HG02610 (cell line): ENCODE measurements at regions not wholly inside any gene's neighbourhood (a gene's known extent, or its start where the extent isn't known, plus 50 kb on each side); places are given as distances from the start of the nearest gene placed in this dataset.

Experiments
- ATAC-seq: cut with Tn5 transposase; IDR thresholded peaks from one replicate; pipeline ENCODE4 v1.9.1; 2021; ENCODE audit warnings: mild to moderate bottlenecking, moderate library complexity; ENCODE audit not compliant: unreplicated experiment

DNA sequence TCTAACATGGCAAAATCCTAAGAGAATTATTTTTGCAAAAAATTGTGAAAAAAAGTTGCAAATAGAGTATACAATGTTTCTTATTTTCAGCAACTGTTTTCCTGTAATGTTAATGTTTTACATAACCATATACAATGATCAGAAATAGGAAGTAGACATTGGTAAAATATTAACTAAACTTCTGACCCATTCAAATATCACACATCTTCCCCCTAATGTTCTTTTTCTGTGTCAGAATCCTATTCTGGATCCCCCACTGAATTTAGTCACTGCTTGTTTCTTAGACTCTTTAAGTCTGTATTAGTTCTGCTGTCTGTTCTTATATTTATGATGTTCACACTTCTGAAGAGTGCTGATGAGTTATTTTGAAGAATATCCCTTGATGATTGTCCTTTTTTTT, 62.0 kb downstream of the HFE start:
- no peak for ATAC-seq

DNA sequence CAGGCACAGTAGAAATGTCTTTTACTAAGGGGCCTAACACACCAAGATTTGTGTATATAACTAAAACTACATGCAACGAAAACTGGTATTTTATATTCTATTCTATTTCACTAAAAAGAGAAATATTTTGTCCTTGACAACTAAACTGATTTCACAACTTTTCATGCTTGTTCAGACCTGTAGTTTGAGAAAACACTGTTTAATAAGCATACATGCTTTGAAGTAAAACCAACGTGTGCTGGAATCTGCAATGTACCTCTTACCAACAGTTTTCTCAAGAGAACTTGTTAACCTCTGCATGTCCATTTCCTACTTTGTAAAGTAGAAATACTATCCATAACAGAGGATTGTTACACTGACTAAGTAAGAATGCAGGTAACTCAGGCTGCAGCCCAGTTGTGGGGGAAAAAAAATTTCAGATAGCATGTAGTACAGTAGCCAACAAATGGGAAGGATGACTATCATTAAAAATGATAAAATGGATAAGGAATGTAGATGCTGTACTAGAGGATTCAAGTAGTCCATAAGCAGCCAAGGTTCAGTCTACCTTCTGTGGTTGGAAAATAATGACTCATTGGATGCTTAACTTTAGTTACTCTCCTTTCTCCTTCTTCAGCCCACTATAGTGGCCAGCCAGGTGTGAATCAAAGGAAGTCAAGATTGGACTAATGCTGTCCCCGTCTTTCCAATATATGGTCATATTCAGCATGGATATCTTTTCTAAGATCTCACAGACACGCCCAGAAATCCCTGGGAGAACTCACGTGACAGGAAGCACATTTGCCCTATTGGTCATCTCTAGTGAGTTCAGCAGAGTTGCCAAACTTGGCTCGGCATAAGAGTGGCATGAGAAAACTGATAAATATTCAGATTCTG, 65.2 kb downstream of the HFE start:
- no peak for ATAC-seq

DNA sequence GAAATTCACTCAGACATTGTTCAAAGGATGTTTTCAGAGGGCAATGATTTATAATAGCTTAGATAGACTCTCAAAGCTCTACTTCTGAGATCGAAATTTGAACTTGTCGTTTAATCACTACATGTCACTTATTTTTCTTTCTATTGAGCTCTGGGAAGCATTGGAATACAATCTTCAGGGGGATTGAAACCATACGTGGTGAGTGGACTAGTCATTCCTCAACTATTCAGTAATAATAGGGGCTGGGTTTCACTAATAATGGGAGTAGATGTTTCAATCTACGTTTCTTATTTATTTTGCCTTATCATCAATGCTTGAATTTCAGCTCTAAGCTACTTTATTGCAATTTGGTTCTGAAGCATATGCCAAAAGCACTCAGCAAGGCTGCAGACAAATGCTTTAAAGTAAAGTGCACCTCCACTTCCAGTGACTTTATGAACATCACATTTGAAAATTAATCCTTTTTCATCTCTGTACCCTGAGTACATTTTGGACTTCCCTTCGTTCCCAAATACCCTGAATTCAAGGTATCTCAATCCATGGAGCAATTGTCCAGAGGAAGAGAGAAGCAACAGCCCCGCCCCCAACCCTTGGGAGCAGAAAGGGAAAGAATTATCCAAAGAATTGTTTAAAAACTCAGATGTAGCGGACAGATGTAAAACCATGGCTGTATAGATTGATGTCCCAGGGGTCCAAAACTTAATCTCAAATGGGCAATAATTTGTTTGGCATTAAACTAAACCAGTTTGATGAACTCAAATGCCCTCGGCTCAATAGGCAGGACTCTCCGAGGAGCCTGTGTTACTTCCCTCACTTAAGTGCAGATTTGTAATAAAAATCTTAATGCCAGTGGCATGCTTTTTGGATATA, 68.1 kb downstream of the HFE start:
- ATAC-seq, result no peak

DNA sequence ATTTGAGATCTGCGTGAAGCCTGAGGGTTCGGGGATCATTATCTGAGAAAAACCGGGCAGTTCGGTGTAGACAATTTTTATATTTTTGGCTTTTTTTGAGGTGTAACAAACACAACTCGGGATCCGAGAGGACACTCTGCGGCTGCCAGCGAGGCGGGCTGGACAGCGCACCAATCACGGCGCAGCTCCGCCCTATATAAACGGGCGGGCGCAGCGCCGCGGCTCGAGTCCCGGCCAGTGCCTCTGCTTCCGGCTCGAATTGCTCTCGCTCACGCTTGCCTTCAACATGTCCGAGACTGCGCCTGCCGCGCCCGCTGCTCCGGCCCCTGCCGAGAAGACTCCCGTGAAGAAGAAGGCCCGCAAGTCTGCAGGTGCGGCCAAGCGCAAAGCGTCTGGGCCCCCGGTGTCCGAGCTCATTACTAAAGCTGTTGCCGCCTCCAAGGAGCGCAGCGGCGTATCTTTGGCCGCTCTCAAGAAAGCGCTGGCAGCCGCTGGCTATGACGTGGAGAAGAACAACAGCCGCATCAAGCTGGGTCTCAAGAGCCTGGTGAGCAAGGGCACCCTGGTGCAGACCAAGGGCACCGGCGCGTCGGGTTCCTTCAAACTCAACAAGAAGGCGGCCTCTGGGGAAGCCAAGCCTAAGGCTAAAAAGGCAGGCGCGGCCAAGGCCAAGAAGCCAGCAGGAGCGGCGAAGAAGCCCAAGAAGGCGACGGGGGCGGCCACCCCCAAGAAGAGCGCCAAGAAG, 69.0 kb downstream of the HFE start:
- ATAC-seq, result peak; percentile 55

DNA sequence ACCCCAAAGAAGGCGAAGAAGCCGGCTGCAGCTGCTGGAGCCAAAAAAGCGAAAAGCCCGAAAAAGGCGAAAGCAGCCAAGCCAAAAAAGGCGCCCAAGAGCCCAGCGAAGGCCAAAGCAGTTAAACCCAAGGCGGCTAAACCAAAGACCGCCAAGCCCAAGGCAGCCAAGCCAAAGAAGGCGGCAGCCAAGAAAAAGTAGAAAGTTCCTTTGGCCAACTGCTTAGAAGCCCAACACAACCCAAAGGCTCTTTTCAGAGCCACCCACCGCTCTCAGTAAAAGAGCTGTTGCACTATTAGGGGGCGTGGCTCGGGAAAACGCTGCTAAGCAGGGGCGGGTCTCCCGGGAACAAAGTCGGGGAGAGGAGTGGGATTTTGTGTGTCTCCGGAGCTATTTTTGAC, 69.6 kb downstream of the HFE start:
- no peak for ATAC-seq

DNA sequence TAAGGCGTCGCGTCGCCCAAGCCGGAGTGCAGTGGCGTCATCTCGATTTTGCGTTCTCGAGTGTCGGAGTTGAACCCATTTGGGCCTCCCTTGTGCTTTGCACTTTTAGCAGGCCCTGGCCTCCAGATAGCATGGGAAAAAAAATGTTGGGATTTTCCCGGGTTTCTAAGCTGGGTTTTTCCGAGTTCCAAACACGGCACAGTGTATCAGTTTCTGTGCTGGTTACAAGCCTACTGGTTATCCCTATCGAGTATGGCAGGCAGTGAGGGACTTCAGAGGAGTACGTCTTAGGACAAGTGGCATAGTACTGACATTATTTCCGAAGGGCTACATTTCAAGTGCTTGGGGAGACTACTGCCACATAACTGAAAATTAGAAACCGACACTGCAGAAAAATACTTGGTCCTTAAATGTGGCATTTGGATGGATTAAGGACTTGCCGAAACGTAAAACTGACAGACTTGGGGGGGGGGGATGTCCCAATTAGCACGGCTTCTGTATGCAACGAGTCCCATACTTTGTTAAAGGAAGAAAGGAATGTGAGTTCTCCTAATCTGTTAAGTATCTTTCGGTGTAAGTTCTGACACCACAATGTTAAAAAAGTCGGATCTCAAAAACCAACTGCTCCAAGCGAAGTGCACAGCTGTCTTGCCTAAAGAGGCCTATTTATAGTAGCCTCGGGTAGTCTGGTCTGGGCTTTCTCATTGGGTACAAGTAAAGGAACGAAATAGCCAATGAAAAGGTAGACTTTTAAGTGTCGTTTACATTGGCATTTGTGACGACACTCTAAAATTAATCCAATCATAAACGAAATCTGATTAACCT, 70.2 kb downstream of the HFE start:
- ATAC-seq, result peak; percentile 65

DNA sequence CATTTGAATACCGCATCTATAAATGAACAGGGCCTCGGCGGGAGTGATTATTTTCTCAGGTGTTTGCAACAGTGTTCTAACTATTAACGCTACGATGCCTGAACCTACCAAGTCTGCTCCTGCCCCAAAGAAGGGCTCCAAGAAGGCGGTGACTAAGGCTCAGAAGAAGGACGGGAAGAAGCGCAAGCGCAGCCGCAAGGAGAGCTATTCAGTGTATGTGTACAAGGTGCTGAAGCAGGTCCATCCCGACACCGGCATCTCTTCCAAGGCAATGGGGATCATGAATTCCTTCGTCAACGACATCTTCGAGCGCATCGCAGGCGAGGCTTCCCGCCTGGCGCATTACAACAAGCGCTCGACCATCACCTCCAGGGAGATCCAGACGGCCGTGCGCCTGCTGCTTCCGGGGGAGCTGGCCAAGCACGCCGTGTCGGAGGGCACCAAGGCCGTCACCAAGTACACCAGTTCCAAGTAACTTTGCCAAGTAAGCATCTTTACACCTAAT, 70.9 kb downstream of the HFE start:
- ATAC-seq, result peak; percentile 43

DNA sequence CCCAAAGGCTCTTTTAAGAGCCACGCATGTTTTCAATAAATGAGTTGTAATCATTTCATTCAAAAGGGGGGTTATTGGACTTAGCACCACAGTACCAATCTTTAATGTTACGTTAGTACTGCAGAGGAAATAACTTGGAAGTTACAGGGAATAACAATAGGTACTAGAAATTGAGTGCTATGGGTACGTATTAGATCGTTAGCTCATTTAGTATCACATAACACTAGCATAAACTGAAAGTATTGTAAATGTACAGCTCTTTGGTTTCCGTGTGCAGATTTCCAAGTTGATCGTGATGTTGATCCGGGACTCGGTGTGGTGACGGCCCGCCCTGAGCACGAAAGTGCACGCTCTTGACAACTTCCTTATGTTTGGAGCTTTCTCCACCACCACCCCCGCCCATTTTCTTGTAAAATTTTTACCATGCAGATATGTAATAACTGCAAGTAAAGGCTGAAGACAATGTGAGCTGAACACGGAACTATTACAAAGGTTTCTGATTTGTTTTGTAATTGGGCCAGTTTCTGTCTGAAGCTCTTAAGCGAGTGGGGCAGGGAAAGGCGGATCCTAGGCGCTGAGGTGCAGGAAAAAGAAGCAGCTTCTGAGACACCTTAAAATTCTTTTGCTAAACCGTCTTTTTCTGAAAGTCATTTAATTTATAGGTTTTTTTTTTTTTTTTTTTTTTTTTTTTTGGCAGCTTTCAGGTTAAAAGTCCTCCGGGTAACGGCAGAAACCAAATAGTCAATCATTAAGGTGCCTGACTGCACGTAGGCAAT, 71.5 kb downstream of the HFE start:
- ATAC-seq, result no peak

DNA sequence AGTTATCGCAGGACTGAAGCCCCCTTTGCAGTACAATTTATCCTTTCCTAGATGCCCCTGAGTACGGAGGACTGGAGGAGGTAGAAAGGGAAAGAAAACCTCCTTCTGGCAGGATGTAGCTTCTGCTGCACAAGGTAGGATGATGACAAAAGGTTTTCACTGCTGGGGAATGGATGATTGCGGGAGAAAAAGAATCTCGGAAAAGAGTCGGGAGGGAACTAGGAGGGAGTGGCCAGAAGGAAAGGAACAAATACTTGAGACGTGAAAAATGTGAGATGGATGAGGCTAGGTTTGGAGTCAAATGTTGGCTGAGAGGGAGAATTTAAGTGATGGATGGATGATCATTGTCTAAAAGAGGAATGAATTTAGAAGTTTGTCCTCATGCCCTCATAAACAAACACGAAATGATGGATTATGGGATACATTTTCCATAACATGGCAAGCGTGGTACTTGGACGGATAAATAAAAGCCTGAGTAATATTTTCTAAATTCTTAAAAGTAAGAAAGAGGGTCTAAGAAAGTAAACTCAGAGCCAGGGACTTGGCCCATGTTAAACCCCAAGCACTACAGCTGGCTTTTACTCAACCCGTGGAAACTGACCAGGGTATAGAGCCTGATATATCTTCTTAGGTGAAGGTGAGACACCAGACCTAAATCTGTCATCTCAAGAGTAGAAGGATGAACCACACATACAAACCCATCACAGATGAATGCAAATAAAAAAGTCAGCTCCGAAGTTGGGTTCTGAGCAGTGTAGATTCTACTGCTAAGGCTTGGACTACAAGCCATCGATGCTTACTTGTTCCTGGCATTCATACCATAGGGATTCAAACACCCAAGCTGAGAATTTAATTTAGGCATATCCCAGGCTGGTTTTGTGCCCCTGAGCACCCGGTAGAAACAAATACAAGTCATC, 72.4 kb downstream of the HFE start:
- ATAC-seq, result peak; percentile 20

DNA sequence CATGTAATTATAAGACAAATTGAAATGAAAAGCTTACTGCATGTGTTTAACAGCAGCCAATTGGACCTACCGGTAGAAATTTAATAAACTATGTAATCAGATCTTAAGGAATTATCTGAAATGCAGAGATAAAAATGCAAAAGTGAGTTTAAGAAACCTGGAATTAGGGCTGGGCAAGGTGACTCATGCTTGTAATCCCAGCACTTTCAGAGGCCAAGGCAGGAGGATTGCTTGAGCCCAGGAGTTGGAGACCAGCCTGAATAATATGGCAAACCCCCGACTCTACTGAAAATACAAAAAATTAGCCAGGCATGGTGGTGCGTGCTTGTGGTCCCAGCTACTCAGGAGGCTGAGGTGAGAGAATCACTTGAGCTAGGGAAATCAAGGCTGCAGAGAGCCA, 74.1 kb downstream of the HFE start:
- no peak for ATAC-seq

DNA sequence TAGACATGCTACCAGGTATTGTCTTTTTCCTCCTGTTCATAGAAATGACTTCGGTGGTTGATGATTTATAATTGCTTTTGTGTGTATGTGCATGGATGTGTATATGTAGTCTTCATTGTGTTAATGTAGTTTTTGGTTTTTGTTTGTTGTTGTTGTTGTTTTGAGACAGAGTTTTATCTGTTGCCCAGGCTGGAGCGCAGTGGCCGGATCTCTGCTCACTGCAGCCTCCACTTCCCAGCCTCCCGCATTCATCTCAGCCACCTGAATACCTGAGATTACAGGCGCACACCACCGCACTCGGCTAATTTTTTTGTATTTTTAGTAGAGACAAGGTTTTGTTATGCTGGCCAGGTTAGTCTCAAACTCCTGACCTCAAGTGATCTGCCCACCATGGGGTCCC, 75.2 kb downstream of the HFE start:
- ATAC-seq, result no peak

DNA sequence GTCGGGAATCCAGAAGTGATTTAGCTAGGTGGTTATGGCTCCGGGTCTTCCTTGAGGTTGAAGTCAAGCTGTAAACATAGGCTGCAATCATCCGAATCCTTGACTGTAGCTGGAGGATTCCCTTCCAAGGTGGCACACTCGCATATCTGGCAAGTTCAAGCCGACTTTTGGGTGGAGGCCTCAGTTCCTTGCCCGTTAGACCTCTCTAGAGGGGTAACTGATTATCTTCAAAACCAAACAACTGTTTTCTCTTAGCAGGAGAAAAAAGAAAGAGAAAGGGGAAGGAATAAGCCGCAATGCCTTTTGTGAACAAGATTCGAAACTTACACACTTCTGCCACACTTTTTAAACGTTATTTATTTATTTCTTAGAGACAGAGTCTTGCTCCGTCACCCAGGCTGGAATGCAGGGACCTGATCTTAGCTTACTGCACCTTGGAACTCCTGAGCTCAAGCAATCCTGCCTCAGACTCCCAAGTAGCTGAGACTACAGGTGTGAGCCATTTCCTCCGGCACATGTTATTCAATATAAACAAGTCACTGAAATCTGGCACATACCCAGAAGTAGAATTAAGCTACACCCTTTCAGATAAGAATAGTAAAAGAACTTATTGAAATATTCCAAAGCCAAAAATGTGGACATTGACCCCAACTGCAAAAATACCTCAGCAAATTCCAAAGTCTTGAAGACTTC, 76.3 kb downstream of the HFE start:
- no peak for ATAC-seq

DNA sequence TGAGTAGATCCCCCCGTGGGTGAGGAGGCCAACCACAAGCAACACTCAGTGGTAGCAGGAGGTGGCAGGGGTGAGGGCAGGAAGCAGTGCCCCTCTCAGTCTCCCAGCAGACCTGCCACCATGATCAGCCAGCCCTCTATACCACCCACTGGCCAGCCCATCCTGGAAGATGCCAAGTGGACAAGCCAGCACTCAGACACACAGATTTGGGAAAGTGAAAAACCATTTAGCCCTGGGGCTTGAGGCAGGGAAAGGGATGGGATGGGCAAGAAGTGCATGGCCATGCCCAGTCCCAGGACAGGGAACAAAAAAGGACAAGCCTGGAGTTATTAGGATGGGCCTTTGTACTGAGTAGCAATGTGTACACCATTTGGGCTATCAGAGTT, 76.9 kb downstream of the HFE start:
- ATAC-seq, result no peak

DNA sequence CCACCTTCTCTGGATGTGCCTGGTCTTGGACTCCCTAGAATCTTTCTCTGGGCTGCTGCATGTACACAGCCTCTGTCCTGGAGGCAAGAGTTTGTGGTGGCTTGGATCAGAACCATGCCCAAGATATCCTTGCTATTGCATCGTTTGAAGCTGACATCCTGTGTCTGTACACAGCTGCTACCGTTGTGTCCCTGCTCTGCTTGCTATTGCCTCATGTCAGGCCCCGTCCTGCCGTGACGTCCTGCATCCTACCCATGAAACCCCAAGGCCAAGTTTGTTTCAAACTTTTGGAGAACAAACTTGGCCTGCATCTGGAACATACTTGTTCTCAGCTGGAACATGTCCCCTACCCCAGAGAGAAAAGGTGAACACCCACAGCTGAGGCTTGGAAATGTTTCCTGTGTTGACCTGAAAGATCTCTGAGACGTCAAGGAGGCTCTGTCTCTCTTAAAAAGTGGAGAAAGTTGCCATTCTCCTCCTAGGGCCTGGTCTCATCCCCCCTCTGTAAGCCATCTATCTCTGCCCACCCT, 78.1 kb downstream of the HFE start:
- no peak for ATAC-seq

DNA sequence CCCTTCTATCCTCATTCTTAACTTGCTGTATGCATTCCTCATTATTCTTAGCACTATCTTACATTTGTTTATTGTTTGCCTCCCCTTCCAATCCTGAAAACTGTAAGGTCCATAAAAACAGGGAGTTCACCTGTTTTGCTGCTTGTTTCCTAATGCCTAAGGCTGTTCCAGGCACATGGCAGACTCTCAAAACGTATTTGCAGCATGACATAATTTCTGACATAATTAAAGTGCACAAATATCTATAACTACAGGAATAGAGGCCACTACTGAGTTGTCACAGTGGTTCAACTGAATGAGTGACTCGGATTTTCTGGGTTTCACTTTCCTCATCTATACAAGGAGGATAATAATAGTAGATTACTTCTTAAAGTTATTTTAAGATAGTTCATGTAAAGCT, 83.0 kb downstream of the HFE start:
- no peak for ATAC-seq

DNA sequence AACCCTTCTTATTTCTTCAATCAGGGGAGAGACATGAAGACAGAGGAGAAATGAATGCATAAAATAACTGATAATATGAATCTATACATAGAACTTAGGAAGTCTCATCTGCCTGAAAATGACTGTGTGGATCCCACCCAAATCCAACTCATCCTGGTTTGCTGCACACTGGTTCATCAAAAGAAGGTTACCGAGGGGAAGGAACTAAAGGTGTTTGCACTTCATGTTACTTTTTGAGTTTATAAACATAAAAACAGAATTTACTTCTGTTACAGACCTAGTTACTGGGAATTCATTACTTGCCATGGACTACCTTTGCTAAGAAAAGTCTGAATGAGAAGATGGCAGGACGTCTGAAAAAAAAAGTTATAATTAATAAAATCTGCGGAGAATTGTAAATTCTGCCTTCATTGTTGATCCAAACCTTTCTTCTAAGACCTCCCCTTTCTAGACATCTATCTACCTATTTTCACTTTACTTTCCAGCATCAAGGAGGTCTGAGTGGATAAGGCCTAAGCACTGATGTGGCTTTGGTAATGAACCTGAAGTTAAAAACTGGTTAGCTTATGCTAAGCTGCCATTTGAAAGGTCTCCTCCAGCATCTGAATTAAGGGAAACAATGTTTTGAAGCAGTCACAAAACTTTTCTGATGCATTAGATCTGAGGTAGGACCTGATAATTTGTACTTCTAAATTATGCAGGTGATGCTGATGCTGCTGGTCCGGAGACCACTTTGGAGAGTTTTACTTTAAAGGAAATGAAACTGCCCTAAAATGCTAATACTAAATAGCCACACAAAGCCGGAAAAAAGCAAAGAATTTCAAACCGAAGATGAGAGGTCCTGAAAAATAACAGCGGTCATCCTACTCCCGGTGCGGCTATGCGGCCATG, 84.0 kb downstream of the HFE start:
- no peak for ATAC-seq

DNA sequence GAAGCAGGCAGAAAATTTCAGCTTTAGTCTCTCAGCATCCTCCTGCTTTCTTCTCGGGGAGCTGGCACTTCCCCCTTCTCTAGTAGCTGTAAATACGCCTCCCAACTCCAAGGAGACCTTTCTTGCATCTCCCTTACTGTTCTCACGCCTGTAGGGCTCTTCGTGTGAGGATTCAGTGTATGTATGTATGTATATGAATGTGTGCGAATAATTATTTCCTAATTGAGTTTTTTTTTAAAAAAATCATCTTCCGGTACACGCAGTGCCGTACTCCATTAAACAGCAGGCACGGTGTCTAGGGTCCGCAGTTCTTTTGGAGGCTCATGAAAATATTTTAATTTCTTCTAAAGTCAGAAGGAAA, 85.4 kb downstream of the HFE start:
- ATAC-seq, result peak; percentile 20
